Tibial nerve (tissue), 4 donors: ENCODE measurements at regions not wholly inside any gene's neighbourhood (a gene's known extent, or its start where the extent isn't known, plus 50 kb on each side); places are given as distances from the start of the nearest gene placed in this dataset.

Experiments used
- CTCF ChIP-seq, 5 experiments: fragments of 200-600 bp in 3 of 5; fragments of 450-650 bp in 2 of 5; sonication (generic) in 3 of 5; IDR thresholded peaks; one replicate each; pipeline ENCODE4 v1.5.1; 2016 to 2019; ENCODE audit warnings: antibody characterized with exemption in 5 of 5, mild to moderate bottlenecking in 3 of 5, moderate library complexity in 2 of 5
- EP300 ChIP-seq, 2 donors: sonication (generic); formaldehyde crosslinking; IDR thresholded peaks; one replicate each; pipeline ENCODE4 v1.6.1; 2017; ENCODE audit warnings: antibody characterized with exemption in 2 of 2, mild to moderate bottlenecking in 1 of 2
- POLR2A ChIP-seq, 2 donors: fragments of 450-650 bp; IDR thresholded peaks; one replicate each; pipeline ENCODE4 v1.6.1; 2017; ENCODE audit warnings: antibody characterized with exemption in 2 of 2, mild to moderate bottlenecking in 2 of 2, moderate library complexity in 2 of 2

- TF ChIP-seq CTCF (IDR thresholded peaks at IDR 0.05) = no peak
- TF ChIP-seq POLR2A (IDR thresholded peaks at IDR 0.05) = no peak
- no peak for TF ChIP-seq EP300 (IDR thresholded peaks at IDR 0.05)
Measured at GRCh38 chr13:50082426-50083281, 67.4 kb downstream of the KCNRG start.
